ENCODE measurements at regions not wholly inside any gene's neighbourhood (a gene's known extent, or its start where the extent isn't known, plus 50 kb on each side); places are given as distances from the start of the nearest gene placed in this dataset.

GRCh38 chr14:104289507-104289906 is 151.1 kb downstream of the KIF26A start:
- no peak for DNase-seq (ENCODE audit: insufficient read length, low spot score)
- no peak for FAIRE-seq

GRCh38 chr14:104290058-104290667 is 151.8 kb downstream of the KIF26A start:
- FAIRE-seq, result no peak
- DNase-seq (ENCODE audit: insufficient read length, low spot score), result no peak

GRCh38 chr14:104290756-104291122 is 152.4 kb downstream of the KIF26A start:
- no peak for DNase-seq (ENCODE audit: insufficient read length, low spot score)
- no peak for FAIRE-seq

- DNase-seq (ENCODE audit: insufficient read length, low spot score) (no peak), FAIRE-seq (no peak)
Measured at GRCh38 chr14:104291123-104292000, 153.0 kb downstream of the KIF26A start.

GRCh38 chr14:104292084-104292970 is 153.9 kb downstream of the KIF26A start:
- DNase-seq (ENCODE audit: insufficient read length, low spot score) (no peak), FAIRE-seq (no peak)

GRCh38 chr14:104293231-104293841 is 154.9 kb downstream of the KIF26A start:
- FAIRE-seq (no peak), DNase-seq (ENCODE audit: insufficient read length, low spot score) (no peak)

GRCh38 chr14:104293851-104294627 is 155.7 kb downstream of the KIF26A start:
- FAIRE-seq, result no peak
- DNase-seq (ENCODE audit: insufficient read length, low spot score), result no peak

GRCh38 chr14:104294628-104294982 is 156.2 kb downstream of the KIF26A start:
- no peak for FAIRE-seq
- DNase-seq (ENCODE audit: insufficient read length, low spot score), result no peak

- FAIRE-seq (no peak), DNase-seq (ENCODE audit: insufficient read length, low spot score) (no peak)
Measured at GRCh38 chr14:104294983-104295680, 156.7 kb downstream of the KIF26A start.

GRCh38 chr14:104295681-104296387 is 157.4 kb downstream of the KIF26A start:
- FAIRE-seq (no peak), DNase-seq (ENCODE audit: insufficient read length, low spot score) (no peak)

GRCh38 chr14:104296388-104297312 is 158.3 kb downstream of the KIF26A start:
- DNase-seq (ENCODE audit: insufficient read length, low spot score), result no peak

GRCh38 chr14:104297313-104297704 is 158.9 kb downstream of the KIF26A start:
- DNase-seq (ENCODE audit: insufficient read length, low spot score) (no peak), FAIRE-seq (no peak)

More at GRCh38 chr14:104296388-104297312, 158.3 kb downstream of the KIF26A start:
- FAIRE-seq, result no peak

GRCh38 chr14:104297721-104298401 is 159.5 kb downstream of the KIF26A start:
- no peak for DNase-seq (ENCODE audit: insufficient read length, low spot score)
- no peak for FAIRE-seq

GRCh38 chr14:104298458-104298857 is 160.1 kb downstream of the KIF26A start:
- DNase-seq (ENCODE audit: insufficient read length, low spot score), result no peak
- no peak for FAIRE-seq

GRCh38 chr14:104299993-104300761 is 161.8 kb downstream of the KIF26A start:
- DNase-seq (ENCODE audit: insufficient read length, low spot score) (no peak), FAIRE-seq (no peak)

GRCh38 chr14:104301731-104302460 is 163.5 kb downstream of the KIF26A start:
- FAIRE-seq (no peak), DNase-seq (ENCODE audit: insufficient read length, low spot score) (no peak)

All from HTR-8/SVneo (cell line).